Activated CD4-positive, alpha-beta T cell treated with anti-CD3 and anti-CD28 coated beads, Interleukin-2, amount 10 ng/mL, durations not matched to agents 7 days and 5 days (primary cell): ENCODE measurements at regions not wholly inside any gene's neighbourhood (a gene's known extent, or its start where the extent isn't known, plus 50 kb on each side); places are given as distances from the start of the nearest gene placed in this dataset.
"Not testable (repeated sequence)": the region's sequence is repeated elsewhere in the genome, so short reads cannot be mapped to it uniquely, and the experiment has no call there.

Experiments
- CTCF ChIA-PET: fragments of 350-600 bp; sonication (Branson Sonifier 250); formaldehyde crosslinking; loops from one replicate; lab custom pipeline; 2021; ENCODE audit warnings: antibody characterized with exemption; lab: Charles Lee
- POLR2A ChIA-PET: fragments of 350-600 bp; sonication (Branson Sonifier 250); formaldehyde crosslinking; loops from one replicate; lab custom pipeline; 2021; ENCODE audit warnings: antibody characterized with exemption; lab: Charles Lee
- DNase-seq: peaks from one replicate; pipeline ENCODE4 v3.0.0-alpha.2; 2020
- H3K27ac Mint-ChIP-seq: one replicate; pipeline ENCODE4 v1.8.0; 2021; ENCODE audit warnings: mild to moderate bottlenecking, moderate library complexity, mixed read lengths
- H3K27me3 Mint-ChIP-seq: one replicate; pipeline ENCODE4 v1.8.0; 2021; ENCODE audit warnings: mixed read lengths
- H3K36me3 Mint-ChIP-seq: one replicate; pipeline ENCODE4 v1.8.0; 2021; ENCODE audit warnings: low read depth, mixed read lengths
- H3K4me1 Mint-ChIP-seq: one replicate; pipeline ENCODE4 v1.8.0; 2021; ENCODE audit warnings: mixed read lengths
- H3K4me3 Mint-ChIP-seq: one replicate; pipeline ENCODE4 v1.8.0; 2021; ENCODE audit warnings: mild to moderate bottlenecking, moderate library complexity, mixed read lengths
- H3K9me3 Mint-ChIP-seq: one replicate; pipeline ENCODE4 v1.8.0; 2021; ENCODE audit warnings: mixed read lengths

DNA sequence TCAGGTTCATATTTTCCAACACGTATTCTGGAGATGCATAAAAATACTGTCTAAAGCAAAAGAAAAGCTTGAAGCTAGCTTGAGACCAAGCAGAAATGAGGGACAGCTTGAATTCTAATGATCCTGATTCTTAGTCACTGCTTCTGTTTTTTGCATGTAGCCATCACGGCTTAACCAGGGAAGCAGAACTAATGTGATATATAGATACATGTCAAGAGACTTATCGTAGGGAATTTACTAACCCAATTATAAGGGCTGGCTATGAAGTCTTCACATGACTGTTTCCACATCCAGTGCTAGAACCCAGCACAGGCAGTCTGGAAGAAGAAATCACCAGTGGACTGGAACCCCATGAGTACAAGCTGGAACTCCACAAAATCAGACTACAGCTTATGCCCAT lies 85.2 kb upstream of the SLIT2 start:
- ChIA-PET CTCF (no interaction called here), POLR2A (no interaction called here)
- Mint-ChIP-seq H3K36me3 (no peaks in the 10 kb centered on the region), H3K4me3 (no peak overlapping the region), H3K27me3 (no peaks in the 10 kb centered on the region), H3K9me3 (peaks cover 3% of the 10 kb centered on the region), H3K4me1 (no peaks in the 10 kb centered on the region), H3K27ac (no peak overlapping the region)
- no peak for DNase-seq

- Mint-ChIP-seq H3K9me3 (peaks cover 5% of the 10 kb centered on the region), H3K4me3 (no peak overlapping the region), H3K4me1 (no peaks in the 10 kb centered on the region), H3K27ac (no peak overlapping the region), H3K36me3 (no peaks in the 10 kb centered on the region), H3K27me3 (no peaks in the 10 kb centered on the region)
- CTCF ChIA-PET, result no interaction called here
- POLR2A ChIA-PET, result no interaction called here
- DNase-seq, result no peak
These were observed 92.2 kb upstream of the SLIT2 start for GRCh38 chr4:20159516-20159915.

DNA sequence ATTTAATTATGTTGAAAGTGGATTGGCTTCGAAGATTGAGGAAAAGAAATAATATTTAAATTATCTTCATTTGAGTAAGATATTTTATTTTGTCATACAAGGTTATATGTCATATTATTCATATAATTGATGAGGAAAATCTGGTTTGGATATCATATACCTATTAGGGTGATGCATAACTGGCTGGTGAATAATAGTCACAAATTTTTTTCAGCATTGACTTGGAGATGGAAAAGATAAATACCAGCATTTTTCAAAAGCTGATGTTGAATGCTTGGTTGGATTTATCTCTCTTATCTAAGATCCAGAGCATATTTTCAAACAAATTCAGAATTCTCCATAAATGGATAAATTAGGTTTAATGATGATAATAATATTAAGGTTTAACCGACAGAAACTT lies 93.5 kb upstream of the SLIT2 start:
- POLR2A ChIA-PET, result no interaction called here
- Mint-ChIP-seq H3K27ac (no peak overlapping the region), H3K4me1 (no peaks in the 10 kb centered on the region), H3K4me3 (no peak overlapping the region), H3K27me3 (no peaks in the 10 kb centered on the region), H3K36me3 (no peaks in the 10 kb centered on the region), H3K9me3 (peaks cover 5% of the 10 kb centered on the region)
- no peak for DNase-seq
- CTCF ChIA-PET, result no interaction called here

DNA sequence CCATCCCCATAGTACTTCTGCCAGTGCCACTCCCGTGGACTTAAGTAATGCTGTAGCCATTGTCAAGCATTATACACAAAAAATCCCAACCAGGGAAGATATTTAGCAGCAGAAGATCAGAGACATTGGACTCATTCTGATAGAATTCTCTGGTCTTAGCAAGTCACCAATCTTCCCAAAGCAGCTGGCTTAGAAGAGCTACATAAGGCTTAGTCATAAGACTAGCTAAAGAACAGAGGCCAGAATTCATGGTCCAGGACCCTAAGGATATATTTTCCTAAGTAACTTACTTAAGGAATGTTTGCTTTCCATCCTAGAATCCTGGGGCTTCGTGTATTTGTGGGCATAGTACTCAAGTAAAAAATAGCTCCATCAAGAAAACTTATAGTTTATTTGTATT lies 100.3 kb upstream of the SLIT2 start:
- no peaks in the 10 kb centered on the region for H3K27me3 Mint-ChIP-seq
- ChIA-PET CTCF (interaction anchor here (0.7 kb wide), 1 partner anchor 49 kb away, joined by 3 read pairs; no protein-coding TSS in a partner anchor), POLR2A (no interaction called here)
- H3K9me3 Mint-ChIP-seq, result no peaks in the 10 kb centered on the region
- H3K4me1 Mint-ChIP-seq, result no peaks in the 10 kb centered on the region
- no peak for DNase-seq
- no peak overlapping the region for H3K4me3 Mint-ChIP-seq
- H3K27ac Mint-ChIP-seq, result no peak overlapping the region
- H3K36me3 Mint-ChIP-seq, result no peaks in the 10 kb centered on the region

- CTCF ChIA-PET, H3K27ac Mint-ChIP-seq, DNase-seq, H3K27me3 Mint-ChIP-seq, H3K4me3 Mint-ChIP-seq, H3K4me1 Mint-ChIP-seq, POLR2A ChIA-PET, H3K36me3 Mint-ChIP-seq: not testable (repeated sequence)
- H3K9me3 Mint-ChIP-seq, result peaks cover 11% of the 10 kb centered on the region
These were observed 102.6 kb upstream of the SLIT2 start for GRCh38 chr4:20149143-20149542.

GRCh38 chr4:20137176-20137575 lies 114.5 kb upstream of the SLIT2 start:
- Mint-ChIP-seq H3K27ac (no peak overlapping the region), H3K4me3 (no peak overlapping the region), H3K4me1 (no peaks in the 10 kb centered on the region), H3K27me3 (no peaks in the 10 kb centered on the region), H3K36me3 (no peaks in the 10 kb centered on the region), H3K9me3 (peaks cover 2% of the 10 kb centered on the region)
- ChIA-PET POLR2A (no interaction called here), CTCF (no interaction called here)
- DNase-seq, result no peak

GRCh38 chr4:20127626-20128025 lies 124.1 kb upstream of the SLIT2 start:
- DNase-seq, result no peak
- no peaks in the 10 kb centered on the region for H3K27me3 Mint-ChIP-seq
- H3K9me3 Mint-ChIP-seq, result no peaks in the 10 kb centered on the region
- H3K36me3 Mint-ChIP-seq, result no peaks in the 10 kb centered on the region
- no peak overlapping the region for H3K27ac Mint-ChIP-seq
- no peak overlapping the region for H3K4me3 Mint-ChIP-seq
- CTCF ChIA-PET, result no interaction called here
- H3K4me1 Mint-ChIP-seq, result no peaks in the 10 kb centered on the region
- POLR2A ChIA-PET, result no interaction called here

DNA sequence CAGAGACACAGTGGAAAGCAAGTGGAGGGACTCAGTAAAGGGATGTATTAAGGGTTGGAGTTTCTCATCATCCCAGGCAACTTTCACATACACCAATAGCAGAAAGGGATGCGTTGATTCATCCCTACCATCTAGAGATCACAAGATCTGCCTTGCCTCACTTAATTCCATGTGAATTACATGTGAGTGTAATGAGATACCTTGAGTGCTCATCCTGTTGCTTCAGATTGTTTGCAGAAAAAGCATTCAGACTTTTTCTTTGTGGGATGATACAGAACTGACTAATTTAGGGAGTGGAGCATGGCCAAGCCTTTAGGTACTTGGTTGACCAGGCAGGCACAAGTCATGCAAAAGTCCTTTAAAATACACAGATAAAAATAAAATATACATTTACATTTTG lies 124.8 kb upstream of the SLIT2 start:
- Mint-ChIP-seq H3K27me3 (no peaks in the 10 kb centered on the region), H3K9me3 (no peaks in the 10 kb centered on the region), H3K4me3 (no peak overlapping the region), H3K4me1 (no peaks in the 10 kb centered on the region), H3K27ac (no peak overlapping the region), H3K36me3 (no peaks in the 10 kb centered on the region)
- ChIA-PET CTCF (no interaction called here), POLR2A (no interaction called here)
- DNase-seq, result no peak

GRCh38 chr4:20124317-20125026 lies 127.2 kb upstream of the SLIT2 start:
- Mint-ChIP-seq H3K36me3 (no peaks in the 10 kb centered on the region), H3K27ac (no peak overlapping the region), H3K27me3 (no peaks in the 10 kb centered on the region), H3K4me3 (no peak overlapping the region), H3K4me1 (no peaks in the 10 kb centered on the region), H3K9me3 (no peaks in the 10 kb centered on the region)
- ChIA-PET POLR2A (no interaction called here), CTCF (no interaction called here)
- no peak for DNase-seq

GRCh38 chr4:20122198-20122988 lies 129.3 kb upstream of the SLIT2 start:
- no peak overlapping the region for H3K4me3 Mint-ChIP-seq
- H3K27ac Mint-ChIP-seq, result no peak overlapping the region
- DNase-seq, result no peak
- no peaks in the 10 kb centered on the region for H3K27me3 Mint-ChIP-seq
- no peaks in the 10 kb centered on the region for H3K9me3 Mint-ChIP-seq
- POLR2A ChIA-PET, result no interaction called here
- no peaks in the 10 kb centered on the region for H3K4me1 Mint-ChIP-seq
- no peaks in the 10 kb centered on the region for H3K36me3 Mint-ChIP-seq
- CTCF ChIA-PET, result no interaction called here

DNA sequence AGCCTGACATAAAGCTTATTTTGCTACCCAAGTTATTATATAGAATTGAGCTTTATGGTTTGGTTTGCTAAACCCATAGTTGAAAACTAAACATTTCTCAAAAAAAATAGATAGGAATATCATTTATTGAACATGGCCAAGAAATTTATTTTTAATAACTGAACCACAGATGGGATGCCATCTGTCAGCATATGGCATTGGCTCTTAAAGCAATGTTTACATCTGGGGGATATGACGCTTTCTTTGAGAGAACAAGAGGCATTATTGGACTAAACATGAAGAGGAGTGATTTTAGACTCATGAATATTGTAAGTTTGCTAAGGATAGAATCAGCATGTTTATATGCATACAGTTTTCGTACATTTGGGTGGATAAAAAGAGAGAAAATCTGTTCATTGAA lies 132.6 kb upstream of the SLIT2 start:
- Mint-ChIP-seq H3K4me1 (no peaks in the 10 kb centered on the region), H3K4me3 (no peak overlapping the region), H3K9me3 (no peaks in the 10 kb centered on the region), H3K27me3 (no peaks in the 10 kb centered on the region), H3K36me3 (no peaks in the 10 kb centered on the region), H3K27ac (no peak overlapping the region)
- POLR2A ChIA-PET, result no interaction called here
- CTCF ChIA-PET, result no interaction called here
- DNase-seq, result no peak

DNA sequence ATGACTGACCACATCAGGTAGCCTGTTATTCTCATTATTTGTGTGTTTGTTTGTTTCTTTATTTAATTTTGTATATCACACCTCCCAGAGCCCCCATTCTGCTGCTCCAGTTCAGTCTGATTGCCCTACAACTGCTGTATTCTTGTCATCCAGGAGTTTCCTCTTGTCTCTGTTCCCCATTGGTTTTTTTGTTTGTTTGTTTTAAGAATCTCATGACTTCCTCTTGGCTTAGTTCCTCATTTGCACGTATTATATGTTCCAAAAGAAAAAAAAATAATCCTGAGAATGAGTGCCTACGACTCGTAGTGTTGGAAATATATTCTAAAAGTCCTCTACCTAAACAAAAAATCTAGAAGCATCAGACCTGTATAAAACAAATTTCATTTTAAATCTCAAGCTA lies 142.3 kb upstream of the SLIT2 start:
- Mint-ChIP-seq H3K27me3 (no peaks in the 10 kb centered on the region), H3K27ac (no peak overlapping the region), H3K9me3 (peaks cover 6% of the 10 kb centered on the region), H3K4me3 (no peak overlapping the region), H3K4me1 (no peaks in the 10 kb centered on the region), H3K36me3 (no peaks in the 10 kb centered on the region)
- CTCF ChIA-PET, result no interaction called here
- POLR2A ChIA-PET, result no interaction called here
- DNase-seq, result no peak

DNA sequence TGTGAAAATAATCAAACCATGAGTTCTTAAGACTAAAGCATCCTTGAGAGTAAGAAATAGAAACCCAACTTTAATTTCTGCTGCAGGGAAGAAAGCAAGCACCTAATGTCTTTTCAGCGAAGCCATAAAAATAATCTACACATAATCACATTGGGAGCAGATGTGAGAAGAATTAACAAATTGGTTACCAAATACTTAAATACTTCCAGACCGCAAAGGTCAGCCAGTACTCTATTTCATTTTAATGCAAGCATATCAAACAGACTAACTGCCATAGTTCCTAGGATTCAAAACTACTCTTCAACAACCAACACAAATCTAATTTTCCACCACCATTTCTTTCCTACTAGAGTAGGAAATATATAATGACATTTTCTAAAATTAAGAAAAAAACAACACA lies 144.8 kb upstream of the SLIT2 start:
- Mint-ChIP-seq H3K4me3 (no peak overlapping the region), H3K4me1 (no peaks in the 10 kb centered on the region), H3K36me3 (no peaks in the 10 kb centered on the region), H3K27ac (no peak overlapping the region), H3K9me3 (peaks cover 3% of the 10 kb centered on the region), H3K27me3 (no peaks in the 10 kb centered on the region)
- POLR2A ChIA-PET, result no interaction called here
- CTCF ChIA-PET, result no interaction called here
- no peak for DNase-seq
